CD4-positive, alpha-beta T cell (primary cell): ENCODE measurements at regions not wholly inside any gene's neighbourhood (a gene's known extent, or its start where the extent isn't known, plus 50 kb on each side); places are given as distances from the start of the nearest gene placed in this dataset.

Experiments
- ATAC-seq: fragments of 200-7000 bp; cut with Tn5 transposase; one replicate; pipeline ENCODE4 v1.10.0; 2022; ENCODE audit warnings: mild to moderate bottlenecking; ENCODE audit not compliant: poor library complexity
- CTCF ChIA-PET: fragments of 350-600 bp; sonication (Branson Sonifier 250); formaldehyde crosslinking; loops from one replicate; lab custom pipeline; 2021; ENCODE audit warnings: antibody characterized with exemption, inconsistent platforms; lab: Charles Lee
- POLR2A ChIA-PET: fragments of 350-600 bp; sonication (Branson Sonifier 250); formaldehyde crosslinking; loops from one replicate; lab custom pipeline; 2021; ENCODE audit warnings: antibody characterized with exemption, inconsistent platforms; lab: Charles Lee
- DNase-seq, 14 experiments: peaks; one replicate each; pipeline ENCODE4 v3.0.0-alpha.2; 2013 to 2020; ENCODE audit warnings: mixed read lengths in 2 of 14
- H3K27ac ChIP-seq, 2 donors: one replicate each; pipeline versions ENCODE4 v1.5.1 to v1.7.0; 2013; ENCODE audit warnings: low read length in 2 of 2, low read depth in 1 of 2, mild to moderate bottlenecking in 1 of 2
- H3K27me3 ChIP-seq, 2 experiments: 1 replicate in 1 of 2; 2 replicates in 1 of 2; pipeline versions ENCODE4 v1.6.1 to v1.7.0; 2013; ENCODE audit warnings: low read length in 2 of 2, control low read depth in 1 of 2, mild to moderate bottlenecking in 1 of 2, moderate library complexity in 1 of 2; ENCODE audit not compliant: insufficient read depth in 2 of 2, control insufficient read depth in 1 of 2
- H3K36me3 ChIP-seq: one replicate; pipeline ENCODE4 v1.6.1; 2013; ENCODE audit warnings: low read length, control low read depth; ENCODE audit not compliant: insufficient read depth
- H3K4me1 ChIP-seq: one replicate; pipeline ENCODE4 v1.6.1; 2013; ENCODE audit warnings: low read length, control low read depth; ENCODE audit not compliant: insufficient read depth
- H3K4me3 ChIP-seq: one replicate; pipeline ENCODE4 v1.5.1; 2013; ENCODE audit warnings: mild to moderate bottlenecking, low read length, moderate library complexity
- H3K9me3 ChIP-seq, 2 experiments: 1 replicate in 1 of 2; 2 replicates in 1 of 2; pipeline versions ENCODE4 v1.6.1 to v1.7.0; 2013; ENCODE audit warnings: low read length in 2 of 2, mild to moderate bottlenecking in 2 of 2, control low read depth in 1 of 2, moderate library complexity in 1 of 2; ENCODE audit not compliant: control insufficient read depth in 1 of 2, insufficient read depth in 1 of 2
- H3K27ac Mint-ChIP-seq: one replicate; pipeline ENCODE4 v1.8.0; 2020; ENCODE audit warnings: mixed read lengths
- H3K27me3 Mint-ChIP-seq: one replicate; pipeline ENCODE4 v1.8.0; 2021; ENCODE audit warnings: mixed read lengths
- H3K36me3 Mint-ChIP-seq: one replicate; pipeline ENCODE4 v1.8.0; 2021; ENCODE audit warnings: low read depth, mixed read lengths
- H3K4me1 Mint-ChIP-seq: one replicate; pipeline ENCODE4 v1.8.0; 2021; ENCODE audit warnings: low read depth, mixed read lengths
- H3K4me3 Mint-ChIP-seq: one replicate; pipeline ENCODE4 v1.8.0; 2020; ENCODE audit warnings: mild to moderate bottlenecking, mixed read lengths
- H3K9me3 Mint-ChIP-seq: one replicate; pipeline ENCODE4 v1.8.0; 2020; ENCODE audit warnings: mixed read lengths
- CTCF ChIP-seq: fragments of 200-600 bp; IDR thresholded peaks from one replicate; pipeline ENCODE4 v1.8.0; 2022; ENCODE audit warnings: antibody characterized with exemption, mild to moderate bottlenecking
- intact Hi-C, 2 experiments: fragments of 100-400 bp; cut with DNase I in 1 of 2; cut with micrococcal nuclease in 1 of 2; formaldehyde crosslinking; loops; one replicate each; pipeline versions ENCODE4 v1.15.1 to v1.9.0; 2023 to 2025; cut with DNase I, micrococcal nuclease

GRCh38 chr20:24790746-24791283 lies 158.3 kb upstream of the CST7 start:
- Histone ChIP-seq H3K36me3 (no peaks in the 10 kb centered on the region), H3K4me3 (no peak overlapping the region), H3K9me3 (no peaks in the 10 kb centered on the region), H3K4me1 (no peaks in the 10 kb centered on the region), H3K27ac (no peak overlapping the region), H3K27me3 (no peaks in the 10 kb centered on the region)
- Mint-ChIP-seq H3K36me3 (no peaks in the 10 kb centered on the region), H3K4me3 (no peak overlapping the region), H3K4me1 (no peaks in the 10 kb centered on the region), H3K27ac (no peak overlapping the region), H3K9me3 (no peaks in the 10 kb centered on the region), H3K27me3 (peaks cover 3% of the 10 kb centered on the region)
- no peak for ATAC-seq
- intact Hi-C loops: no loop called here
- ChIA-PET POLR2A (no interaction called here), CTCF (no interaction called here)
- DNase-seq: no peak
- no peak for TF ChIP-seq CTCF

- intact Hi-C loops: no loop called here
- peaks cover 0 to 4% of the 10 kb centered on the region in 2 experiments for H3K27me3 ChIP-seq
- CTCF ChIA-PET: no interaction called here
- no peak for TF ChIP-seq CTCF
- H3K4me3 ChIP-seq: no peak overlapping the region
- no peak overlapping the region for H3K27ac ChIP-seq
- no peaks in the 10 kb centered on the region for H3K4me1 Mint-ChIP-seq
- H3K27me3 Mint-ChIP-seq: peaks cover 3% of the 10 kb centered on the region
- POLR2A ChIA-PET: interaction anchor here (0.6 kb wide), 1 partner anchor 18 kb away, joined by 3 read pairs; no protein-coding TSS in a partner anchor
- no peak overlapping the region for H3K27ac Mint-ChIP-seq
- no peaks in the 10 kb centered on the region for H3K9me3 ChIP-seq
- no peaks in the 10 kb centered on the region for H3K9me3 Mint-ChIP-seq
- no peaks in the 10 kb centered on the region for H3K36me3 Mint-ChIP-seq
- H3K4me3 Mint-ChIP-seq: no peak overlapping the region
- ATAC-seq (no peak), DNase-seq (no peak)
- H3K4me1 ChIP-seq: no peaks in the 10 kb centered on the region
- H3K36me3 ChIP-seq: no peaks in the 10 kb centered on the region
Measured at GRCh38 chr20:24791953-24792352, 157.1 kb upstream of the CST7 start.

GRCh38 chr20:24792641-24793495 lies 156.2 kb upstream of the CST7 start:
- POLR2A ChIA-PET: no interaction called here

More at GRCh38 chr20:24792641-24793495, 156.2 kb upstream of the CST7 start:
- DNase-seq (no peak), ATAC-seq (no peak)
- Mint-ChIP-seq H3K27me3 (peaks cover 3% of the 10 kb centered on the region), H3K36me3 (no peaks in the 10 kb centered on the region), H3K4me1 (no peaks in the 10 kb centered on the region), H3K4me3 (no peak overlapping the region), H3K27ac (no peak overlapping the region), H3K9me3 (no peaks in the 10 kb centered on the region)
- Histone ChIP-seq H3K4me3 (no peak overlapping the region), H3K27ac (no peak overlapping the region), H3K4me1 (no peaks in the 10 kb centered on the region), H3K27me3 (peaks cover 0 to 4% of the 10 kb centered on the region in 2 experiments), H3K9me3 (no peaks in the 10 kb centered on the region), H3K36me3 (no peaks in the 10 kb centered on the region)
- no peak for TF ChIP-seq CTCF
- intact Hi-C loops: no loop called here
- CTCF ChIA-PET: no interaction called here
